Mesendoderm (in vitro differentiated cells): ENCODE measurements at regions not wholly inside any gene's neighbourhood (a gene's known extent, or its start where the extent isn't known, plus 50 kb on each side); places are given as distances from the start of the nearest gene placed in this dataset.
A peak's percentile ranks its signal among the peaks of the same experiment; 100 is the strongest.

Source experiments
- DNase-seq: peaks from one replicate; pipeline ENCODE4 v3.0.0; 2013
- H2AK5ac ChIP-seq: 2 replicates; pipeline ENCODE4 v1.6.1; 2013; ENCODE audit warnings: low read length, inconsistent platforms
- H2BK120ac ChIP-seq: 2 replicates; pipeline ENCODE4 v1.6.1; 2013; ENCODE audit warnings: low read depth, mild to moderate bottlenecking, low read length, moderate library complexity, mixed read lengths
- H2BK15ac ChIP-seq: replicated peaks from 2 replicates; pipeline ENCODE4 v1.6.1; 2013; ENCODE audit warnings: low read depth, mild to moderate bottlenecking, moderate library complexity
- H2BK5ac ChIP-seq: 2 replicates; pipeline ENCODE4 v1.6.1; 2013; ENCODE audit warnings: low read length, inconsistent platforms
- H3K18ac ChIP-seq: 2 replicates; pipeline ENCODE4 v1.6.1; 2013; ENCODE audit warnings: mild to moderate bottlenecking, low read length, mixed read lengths
- H3K23ac ChIP-seq: one replicate; pipeline ENCODE4 v1.6.1; 2013; ENCODE audit warnings: low read length
- H3K27ac ChIP-seq: 2 replicates; pipeline ENCODE4 v1.5.1; 2013; ENCODE audit warnings: low read depth, mild to moderate bottlenecking, inconsistent platforms, low read length, moderate library complexity
- H3K27me3 ChIP-seq: 2 replicates; pipeline ENCODE4 v1.6.1; 2013; ENCODE audit warnings: low read length, control low read depth, mild to moderate bottlenecking, inconsistent platforms; ENCODE audit not compliant: insufficient read depth, poor library complexity
- H3K36me3 ChIP-seq: 2 replicates; pipeline ENCODE4 v1.6.1; 2013; ENCODE audit warnings: low read length, inconsistent platforms; ENCODE audit not compliant: control insufficient read depth, insufficient read depth
- H3K4ac ChIP-seq: one replicate; pipeline ENCODE4 v1.6.1; 2013; ENCODE audit warnings: low read depth, mild to moderate bottlenecking, low read length, moderate library complexity
- H3K4me1 ChIP-seq: 2 replicates; pipeline ENCODE4 v1.6.1; 2013; ENCODE audit warnings: low read depth, low read length, inconsistent platforms; ENCODE audit not compliant: control insufficient read depth
- H3K4me2 ChIP-seq: 2 replicates; pipeline ENCODE4 v1.6.1; 2013; ENCODE audit warnings: low read length
- H3K4me3 ChIP-seq: 2 replicates; pipeline ENCODE4 v1.5.1; 2013; ENCODE audit warnings: mild to moderate bottlenecking, low read length
- H3K56ac ChIP-seq: one replicate; pipeline ENCODE4 v1.6.1; 2013; ENCODE audit warnings: low read length
- H3K79me1 ChIP-seq: 2 replicates; pipeline ENCODE4 v1.6.1; 2013; ENCODE audit warnings: low read length, inconsistent platforms
- H3K79me2 ChIP-seq: 2 replicates; pipeline ENCODE4 v1.6.1; 2013; ENCODE audit warnings: mild to moderate bottlenecking, low read length; ENCODE audit not compliant: control insufficient read depth, insufficient read depth
- H3K9ac ChIP-seq: 2 replicates; pipeline ENCODE4 v1.6.1; 2013; ENCODE audit warnings: low read length, inconsistent platforms
- H4K5ac ChIP-seq: one replicate; pipeline ENCODE4 v1.6.1; 2013; ENCODE audit warnings: low read length
- H4K8ac ChIP-seq: one replicate; pipeline ENCODE4 v1.6.1; 2013; ENCODE audit warnings: low read depth, mild to moderate bottlenecking, control low read depth, low read length, moderate library complexity
- WGBS: extraction: QIAGEN DNeasy Blood & Tissue Kit; methylation state at CpG from one replicate; pipeline ENCODE4 v1.1.7; 2013; ENCODE audit warnings: low lambda C conversion rate, missing lambda C conversion rate; ENCODE audit not compliant: insufficient coverage; ENCODE audit errors: extremely low coverage; 5-methylcytosine and 5-hydroxymethylcytosine counted together

DNA sequence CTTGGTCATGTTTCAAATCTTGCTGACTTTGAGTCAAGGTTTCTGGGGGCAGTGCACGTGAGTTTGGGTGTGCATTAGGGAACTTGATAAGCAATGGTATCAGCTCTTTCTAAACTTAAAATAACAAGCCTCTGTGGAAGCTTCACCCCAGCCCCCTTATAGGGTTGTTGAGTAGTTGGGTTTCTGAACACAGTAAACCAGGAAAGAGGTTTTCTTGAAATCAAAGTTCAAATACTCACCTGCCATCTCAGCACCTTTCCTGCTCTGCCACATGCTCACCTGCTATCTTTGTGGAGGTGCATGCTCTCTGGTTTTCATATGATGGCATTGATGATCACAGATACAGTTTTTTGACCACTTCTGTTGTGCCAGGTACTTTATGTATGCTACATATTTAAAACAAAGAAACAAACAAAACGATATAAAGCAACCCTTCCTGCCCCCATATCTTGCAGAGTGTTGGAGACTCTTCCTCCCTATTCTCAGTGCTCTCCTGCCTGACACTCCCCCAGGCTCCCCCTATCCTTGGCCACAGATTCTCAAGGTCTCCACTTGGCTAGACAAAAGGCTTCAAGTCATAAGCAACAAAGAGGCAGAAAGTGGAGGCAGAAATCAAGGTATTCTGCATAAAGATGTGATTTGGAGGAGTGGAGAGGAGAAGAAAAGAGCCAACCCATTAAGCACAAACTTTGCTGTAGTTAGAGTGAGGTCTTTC is 360.6 kb downstream of the CYRIA start:
- Histone ChIP-seq H3K4me3 (no peak overlapping the region), H4K8ac (no peak overlapping the region), H3K4ac (no peak overlapping the region), H3K79me1 (no peaks in the 10 kb centered on the region), H2BK120ac (no peak overlapping the region), H3K36me3 (no peaks in the 10 kb centered on the region), H3K27me3 (no peaks in the 10 kb centered on the region), H2AK5ac (no peak overlapping the region), H4K5ac (no peak overlapping the region), H3K18ac (no peak overlapping the region), H3K27ac (no peak overlapping the region), H2BK5ac (no peak overlapping the region), H3K79me2 (no peaks in the 10 kb centered on the region), H3K56ac (no peak overlapping the region), H2BK15ac (no peak overlapping the region), H3K4me2 (no peak overlapping the region), H3K4me1 (no peaks in the 10 kb centered on the region), H3K9ac (no peak overlapping the region), H3K23ac (no peak overlapping the region)
- WGBS: no CpG with 5 or more reads among the region's 2 CpGs
- DNase-seq: no peak

GRCh38 chr2:16303761-16304160 is 361.9 kb downstream of the CYRIA start:
- H3K4ac ChIP-seq: no peak overlapping the region
- H4K8ac ChIP-seq: no peak overlapping the region

DNA sequence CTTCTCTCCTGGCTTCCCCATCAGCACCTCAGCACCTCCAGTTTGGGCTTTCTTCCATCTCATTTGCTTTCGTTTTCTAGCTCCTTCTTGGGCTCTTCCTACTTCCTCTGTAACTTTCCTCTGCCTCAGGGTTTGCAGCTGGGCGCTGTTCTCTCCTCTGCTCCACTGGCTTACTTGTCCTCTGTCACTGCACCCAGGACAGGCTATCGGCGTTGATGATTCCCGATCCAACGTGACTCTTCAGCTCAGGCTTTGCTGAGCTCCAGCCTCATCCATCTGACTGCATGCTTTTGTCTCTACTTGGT is 362.4 kb downstream of the CYRIA start:
- DNase-seq: no peak
- no CpG with 5 or more reads among the region's 6 CpGs for WGBS
- Histone ChIP-seq H3K4me3 (no peak overlapping the region), H2BK15ac (no peak overlapping the region), H3K18ac (no peak overlapping the region), H3K27me3 (no peaks in the 10 kb centered on the region), H2AK5ac (no peak overlapping the region), H3K4ac (no peak overlapping the region), H3K56ac (no peak overlapping the region), H4K8ac (no peak overlapping the region), H4K5ac (no peak overlapping the region), H3K79me2 (no peaks in the 10 kb centered on the region), H2BK5ac (no peak overlapping the region), H2BK120ac (no peak overlapping the region), H3K4me2 (no peak overlapping the region), H3K23ac (no peak overlapping the region), H3K27ac (no peak overlapping the region), H3K9ac (no peak overlapping the region), H3K4me1 (no peaks in the 10 kb centered on the region), H3K79me1 (no peaks in the 10 kb centered on the region), H3K36me3 (no peaks in the 10 kb centered on the region)

More at GRCh38 chr2:16303761-16304160, 361.9 kb downstream of the CYRIA start:
- Histone ChIP-seq H2BK120ac (no peak overlapping the region), H3K79me1 (no peaks in the 10 kb centered on the region), H3K23ac (no peak overlapping the region), H3K27me3 (no peaks in the 10 kb centered on the region), H3K27ac (no peak overlapping the region), H3K4me3 (no peak overlapping the region), H3K79me2 (no peaks in the 10 kb centered on the region), H3K9ac (no peak overlapping the region), H3K4me2 (no peak overlapping the region), H3K4me1 (no peaks in the 10 kb centered on the region), H2BK15ac (no peak overlapping the region), H2AK5ac (no peak overlapping the region), H4K5ac (no peak overlapping the region), H3K18ac (no peak overlapping the region), H2BK5ac (no peak overlapping the region), H3K56ac (no peak overlapping the region), H3K36me3 (no peaks in the 10 kb centered on the region)
- no CpG with 5 or more reads among the region's 8 CpGs for WGBS
- peak; percentile 56 for DNase-seq

DNA sequence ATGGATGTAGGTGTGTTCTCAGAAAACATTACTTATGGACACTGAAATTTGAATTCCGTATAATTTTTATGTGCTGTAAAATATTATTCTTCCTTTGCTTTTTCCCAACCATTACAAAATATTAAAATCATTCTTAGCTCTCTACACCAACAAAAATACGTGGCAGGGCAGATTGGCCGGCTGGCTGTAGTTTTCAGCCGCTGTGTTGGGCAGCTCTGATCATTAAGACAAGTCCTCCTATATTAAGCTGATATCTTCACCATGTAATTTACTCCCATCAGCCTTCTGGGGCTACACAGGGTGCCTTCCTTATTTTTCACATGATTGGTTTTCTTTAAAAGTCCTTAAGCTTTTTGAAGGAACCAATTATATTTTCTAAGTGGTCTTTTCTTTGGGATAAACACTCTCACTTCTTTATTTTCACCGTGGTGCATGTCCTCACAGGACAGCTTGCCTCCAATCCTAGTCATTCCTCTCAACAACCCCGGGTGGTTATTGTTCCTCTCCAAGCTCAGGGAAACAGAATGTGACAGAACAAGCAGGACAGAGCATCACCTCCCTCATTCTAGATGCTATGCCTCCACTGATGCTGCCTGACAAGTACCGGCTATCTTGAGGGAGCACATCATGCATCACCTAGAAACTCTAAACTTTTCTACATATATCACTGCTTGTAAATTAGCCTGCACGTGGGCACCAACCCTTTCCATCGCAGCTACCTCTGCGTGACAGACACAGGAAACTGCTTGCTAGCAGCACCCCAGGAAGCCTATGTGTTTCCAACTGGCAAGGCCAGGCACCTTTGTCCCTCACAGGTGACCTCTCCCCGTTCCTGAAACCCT is 362.3 kb downstream of the MYCN start:
- H4K5ac ChIP-seq: no peak overlapping the region
- H3K18ac ChIP-seq: no peak overlapping the region
- no peaks in the 10 kb centered on the region for H3K4me1 ChIP-seq
- no peaks in the 10 kb centered on the region for H3K27me3 ChIP-seq
- H3K79me1 ChIP-seq: no peaks in the 10 kb centered on the region
- no peak overlapping the region for H3K4me2 ChIP-seq
- no peaks in the 10 kb centered on the region for H3K79me2 ChIP-seq
- no peak for DNase-seq
- no peak overlapping the region for H2BK15ac ChIP-seq
- H4K8ac ChIP-seq: no peak overlapping the region
- H2BK5ac ChIP-seq: no peak overlapping the region
- no peak overlapping the region for H3K23ac ChIP-seq
- H3K9ac ChIP-seq: no peak overlapping the region
- H2BK120ac ChIP-seq: no peak overlapping the region
- H3K4ac ChIP-seq: no peak overlapping the region
- 100% methylated on average over 1 of the region's 11 CpGs for WGBS
- no peak overlapping the region for H3K4me3 ChIP-seq
- no peak overlapping the region for H3K27ac ChIP-seq
- no peak overlapping the region for H3K56ac ChIP-seq
- H2AK5ac ChIP-seq: no peak overlapping the region
- H3K36me3 ChIP-seq: no peaks in the 10 kb centered on the region

DNA sequence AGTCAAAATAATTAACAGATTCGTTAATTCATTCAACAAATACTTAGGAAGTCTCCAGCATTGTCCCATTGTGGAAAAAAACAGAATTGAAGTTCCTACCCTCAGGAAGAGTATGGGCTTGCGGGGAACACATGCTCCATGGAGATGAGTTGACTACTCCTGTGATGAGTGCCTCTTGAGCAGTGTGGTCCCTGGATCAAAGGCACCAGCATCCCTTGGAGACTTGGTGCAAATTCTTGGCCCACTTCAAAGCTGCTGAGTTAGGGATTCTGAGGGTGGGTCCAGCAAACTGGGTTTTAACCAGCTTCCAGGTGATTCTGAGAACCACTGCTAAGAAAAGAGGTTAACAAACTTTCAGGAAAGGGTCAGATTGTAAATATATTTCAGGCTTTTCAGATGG is 361.6 kb downstream of the MYCN start:
- H3K27ac ChIP-seq: no peak overlapping the region
- WGBS: no CpG with 5 or more reads among the region's 2 CpGs
- no peak overlapping the region for H4K5ac ChIP-seq
- H3K79me2 ChIP-seq: no peaks in the 10 kb centered on the region
- H2BK120ac ChIP-seq: no peak overlapping the region
- H3K4me1 ChIP-seq: no peaks in the 10 kb centered on the region
- no peaks in the 10 kb centered on the region for H3K27me3 ChIP-seq
- H3K4me3 ChIP-seq: no peak overlapping the region
- H2AK5ac ChIP-seq: no peak overlapping the region
- no peak overlapping the region for H3K18ac ChIP-seq
- H4K8ac ChIP-seq: no peak overlapping the region
- H2BK5ac ChIP-seq: no peak overlapping the region
- H3K4me2 ChIP-seq: no peak overlapping the region
- H3K9ac ChIP-seq: no peak overlapping the region
- no peak overlapping the region for H2BK15ac ChIP-seq
- no peaks in the 10 kb centered on the region for H3K36me3 ChIP-seq
- DNase-seq: no peak
- no peak overlapping the region for H3K23ac ChIP-seq
- no peaks in the 10 kb centered on the region for H3K79me1 ChIP-seq
- no peak overlapping the region for H3K56ac ChIP-seq
- no peak overlapping the region for H3K4ac ChIP-seq
